CD14-positive monocyte (primary cell): ENCODE measurements at regions not wholly inside any gene's neighbourhood (a gene's known extent, or its start where the extent isn't known, plus 50 kb on each side); places are given as distances from the start of the nearest gene placed in this dataset.
"Not testable (repeated sequence)": the region's sequence is repeated elsewhere in the genome, so short reads cannot be mapped to it uniquely, and the experiment has no call there.

Source experiments
- DNase-seq, 3 donors: peaks; one replicate each; pipeline ENCODE4 v3.0.0-alpha.2; 2011 to 2022
- H2AFZ ChIP-seq: 2 replicates; pipeline ENCODE4 v1.6.0; 2012; ENCODE audit warnings: mild to moderate bottlenecking, low read depth, low read length, inconsistent platforms; ENCODE audit not compliant: insufficient read depth, poor library complexity, severe bottlenecking
- H3K27ac ChIP-seq, 2 donors: 1 replicate in 1 of 2; 2 replicates in 1 of 2; pipeline ENCODE4 v1.5.1; 2012 to 2013; ENCODE audit warnings: low read length in 2 of 2, control low read depth in 1 of 2, inconsistent platforms in 1 of 2, low read depth in 1 of 2, mild to moderate bottlenecking in 1 of 2
- H3K27me3 ChIP-seq, 2 donors: one replicate each; pipeline versions ENCODE4 v1.6.0 to v1.6.1; 2011 to 2013; ENCODE audit warnings: low read length in 2 of 2; ENCODE audit not compliant: control insufficient read depth in 2 of 2, insufficient read depth in 2 of 2
- H3K36me3 ChIP-seq, 2 donors: replicated peaks in 1 of 2; 1 replicate in 1 of 2; 2 replicates in 1 of 2; pipeline versions ENCODE4 v1.5.1 to v1.6.1; 2012 to 2013; ENCODE audit warnings: low read length in 2 of 2, control low read depth in 1 of 2, inconsistent platforms in 1 of 2, mild to moderate bottlenecking in 1 of 2; ENCODE audit not compliant: insufficient read depth in 2 of 2, control insufficient read depth in 1 of 2
- H3K4me1 ChIP-seq, 2 donors: 1 replicate in 1 of 2; 2 replicates in 1 of 2; pipeline versions ENCODE4 v1.5.1 to v1.6.1; 2012 to 2013; ENCODE audit warnings: low read length in 2 of 2, control low read depth in 1 of 2, inconsistent platforms in 1 of 2, mild to moderate bottlenecking in 1 of 2, moderate library complexity in 1 of 2; ENCODE audit not compliant: insufficient read depth in 2 of 2, control insufficient read depth in 1 of 2
- H3K4me2 ChIP-seq: replicated peaks from 2 replicates; pipeline ENCODE3; 2012; ENCODE audit warnings: low read length, moderate library complexity, mild to moderate bottlenecking; ENCODE audit not compliant: poor library complexity, severe bottlenecking; ENCODE audit errors: extremely low read depth
- H3K4me3 ChIP-seq, 3 experiments: fragments of 200-600 bp in 1 of 3; sonication (generic) in 1 of 3; replicated peaks in 1 of 3; 1 replicate in 2 of 3; 2 replicates in 1 of 3; pipeline ENCODE4 v1.5.1; 2011 to 2013; ENCODE audit warnings: low read length in 3 of 3, mild to moderate bottlenecking in 3 of 3, control low read depth in 2 of 3, low read depth in 2 of 3, inconsistent platforms in 1 of 3, moderate library complexity in 1 of 3
- H3K79me2 ChIP-seq: 2 replicates; pipeline ENCODE4 v1.6.0; 2012; ENCODE audit warnings: mild to moderate bottlenecking, control low read depth, inconsistent platforms, low read length, moderate library complexity; ENCODE audit not compliant: insufficient read depth
- H3K9ac ChIP-seq: 2 replicates; pipeline ENCODE4 v1.6.0; 2017; ENCODE audit warnings: low read length, mild to moderate bottlenecking; ENCODE audit not compliant: insufficient read depth, poor library complexity, severe bottlenecking
- H3K9me3 ChIP-seq, 2 donors: replicated peaks in 1 of 2; 1 replicate in 1 of 2; 2 replicates in 1 of 2; pipeline versions ENCODE4 v1.5.1 to v1.6.1; 2012 to 2013; ENCODE audit warnings: low read length in 2 of 2, control low read depth in 1 of 2; ENCODE audit not compliant: control insufficient read depth in 1 of 2, insufficient read depth in 1 of 2
- H4K20me1 ChIP-seq: 2 replicates; pipeline ENCODE4 v1.6.0; 2012; ENCODE audit warnings: mild to moderate bottlenecking, low read length, control low read depth, moderate library complexity; ENCODE audit not compliant: insufficient read depth
- H3K27ac Mint-ChIP-seq, 7 donors: one replicate each; pipeline ENCODE4 v1.8.0; 2020; ENCODE audit warnings: mild to moderate bottlenecking in 7 of 7, mixed read lengths in 7 of 7, moderate library complexity in 6 of 7, inconsistent platforms in 2 of 7
- H3K27me3 Mint-ChIP-seq, 3 donors: one replicate each; pipeline ENCODE4 v1.8.0; 2021 to 2022; ENCODE audit warnings: low read depth in 3 of 3, mild to moderate bottlenecking in 3 of 3, mixed read lengths in 3 of 3, moderate library complexity in 3 of 3, inconsistent platforms in 1 of 3
- H3K36me3 Mint-ChIP-seq, 2 donors: one replicate each; pipeline ENCODE4 v1.8.0; 2020; ENCODE audit warnings: mixed read lengths in 2 of 2, inconsistent platforms in 1 of 2, mild to moderate bottlenecking in 1 of 2
- H3K4me1 Mint-ChIP-seq: one replicate; pipeline ENCODE4 v1.8.0; 2020; ENCODE audit warnings: mild to moderate bottlenecking, mixed read lengths
- H3K4me3 Mint-ChIP-seq, 2 donors: one replicate each; pipeline ENCODE4 v1.8.0; 2020; ENCODE audit warnings: mild to moderate bottlenecking in 2 of 2, mixed read lengths in 2 of 2, moderate library complexity in 1 of 2
- H3K9me3 Mint-ChIP-seq, 7 donors: one replicate each; pipeline ENCODE4 v1.8.0; 2020 to 2022; ENCODE audit warnings: mixed read lengths in 7 of 7, mild to moderate bottlenecking in 6 of 7, moderate library complexity in 6 of 7, inconsistent platforms in 2 of 7
- WGBS: methylation state at CpG from one replicate; pipeline ENCODE4 v1.1.5; 2013; ENCODE audit warnings: missing lambda C conversion rate; ENCODE audit not compliant: insufficient coverage; 5-methylcytosine and 5-hydroxymethylcytosine counted together
- intact Hi-C, 2 donors: fragments of 100-400 bp; cut with micrococcal nuclease; formaldehyde crosslinking; loops; one replicate each; pipeline versions ENCODE4 v1.15.0 to v1.15.1; 2023
- TF ChIP-seq, protein P1 (sequence below): fragments of 200-600 bp; IDR thresholded peaks from one replicate; pipeline ENCODE4 v1.8.0; 2022; ENCODE audit warnings: antibody characterized with exemption, mild to moderate bottlenecking

DNA sequence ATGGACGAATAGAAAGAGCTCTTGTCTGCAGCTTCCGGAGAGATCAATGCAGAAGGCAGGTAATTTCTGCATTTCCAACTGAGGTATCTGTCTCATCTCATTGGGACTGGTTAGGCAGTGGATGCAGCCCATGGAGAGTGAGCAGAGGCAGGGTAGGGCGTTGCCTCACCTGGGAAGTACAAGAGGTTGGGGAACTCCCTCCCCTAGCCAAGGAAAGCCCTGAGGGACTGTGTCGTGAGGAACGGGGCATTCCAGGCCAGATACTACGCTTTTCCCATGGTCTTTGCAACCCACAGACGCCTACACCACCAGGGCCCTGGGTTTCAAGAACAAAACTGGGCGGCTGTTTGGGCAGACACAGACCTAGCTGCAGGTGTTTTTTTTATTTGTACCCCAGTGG, 186.3 kb downstream of the ETV1 start:
- Histone ChIP-seq H3K4me2 (no peak overlapping the region), H3K27ac (no peak overlapping the region), H3K4me1 (no peaks in the 10 kb centered on the region), H3K36me3 (no peaks in the 10 kb centered on the region), H3K27me3 (no peaks in the 10 kb centered on the region), H4K20me1 (no peaks in the 10 kb centered on the region), H2AFZ (no peak overlapping the region), H3K4me3 (no peak overlapping the region), H3K9ac (no peak overlapping the region), H3K9me3 (peaks cover 19 to 22% of the 10 kb centered on the region in 2 donors), H3K79me2 (no peaks in the 10 kb centered on the region)
- intact Hi-C loops, result no loop called here
- TF ChIP-seq, protein P1, sequence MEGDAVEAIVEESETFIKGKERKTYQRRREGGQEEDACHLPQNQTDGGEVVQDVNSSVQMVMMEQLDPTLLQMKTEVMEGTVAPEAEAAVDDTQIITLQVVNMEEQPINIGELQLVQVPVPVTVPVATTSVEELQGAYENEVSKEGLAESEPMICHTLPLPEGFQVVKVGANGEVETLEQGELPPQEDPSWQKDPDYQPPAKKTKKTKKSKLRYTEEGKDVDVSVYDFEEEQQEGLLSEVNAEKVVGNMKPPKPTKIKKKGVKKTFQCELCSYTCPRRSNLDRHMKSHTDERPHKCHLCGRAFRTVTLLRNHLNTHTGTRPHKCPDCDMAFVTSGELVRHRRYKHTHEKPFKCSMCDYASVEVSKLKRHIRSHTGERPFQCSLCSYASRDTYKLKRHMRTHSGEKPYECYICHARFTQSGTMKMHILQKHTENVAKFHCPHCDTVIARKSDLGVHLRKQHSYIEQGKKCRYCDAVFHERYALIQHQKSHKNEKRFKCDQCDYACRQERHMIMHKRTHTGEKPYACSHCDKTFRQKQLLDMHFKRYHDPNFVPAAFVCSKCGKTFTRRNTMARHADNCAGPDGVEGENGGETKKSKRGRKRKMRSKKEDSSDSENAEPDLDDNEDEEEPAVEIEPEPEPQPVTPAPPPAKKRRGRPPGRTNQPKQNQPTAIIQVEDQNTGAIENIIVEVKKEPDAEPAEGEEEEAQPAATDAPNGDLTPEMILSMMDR, result no peak
- Mint-ChIP-seq H3K27me3 (peaks cover 0 to 2% (median 0%) of the 10 kb centered on the region in 3 donors), H3K36me3 (no peaks in the 10 kb centered on the region), H3K4me1 (no peaks in the 10 kb centered on the region), H3K9me3 (peaks cover 8 to 26% (median 15%) of the 10 kb centered on the region in 7 donors), H3K27ac (no peak overlapping the region), H3K4me3 (no peak overlapping the region)
- DNase-seq, result no peak
- 95% methylated on average over 7 of the region's 8 CpGs for WGBS

DNA sequence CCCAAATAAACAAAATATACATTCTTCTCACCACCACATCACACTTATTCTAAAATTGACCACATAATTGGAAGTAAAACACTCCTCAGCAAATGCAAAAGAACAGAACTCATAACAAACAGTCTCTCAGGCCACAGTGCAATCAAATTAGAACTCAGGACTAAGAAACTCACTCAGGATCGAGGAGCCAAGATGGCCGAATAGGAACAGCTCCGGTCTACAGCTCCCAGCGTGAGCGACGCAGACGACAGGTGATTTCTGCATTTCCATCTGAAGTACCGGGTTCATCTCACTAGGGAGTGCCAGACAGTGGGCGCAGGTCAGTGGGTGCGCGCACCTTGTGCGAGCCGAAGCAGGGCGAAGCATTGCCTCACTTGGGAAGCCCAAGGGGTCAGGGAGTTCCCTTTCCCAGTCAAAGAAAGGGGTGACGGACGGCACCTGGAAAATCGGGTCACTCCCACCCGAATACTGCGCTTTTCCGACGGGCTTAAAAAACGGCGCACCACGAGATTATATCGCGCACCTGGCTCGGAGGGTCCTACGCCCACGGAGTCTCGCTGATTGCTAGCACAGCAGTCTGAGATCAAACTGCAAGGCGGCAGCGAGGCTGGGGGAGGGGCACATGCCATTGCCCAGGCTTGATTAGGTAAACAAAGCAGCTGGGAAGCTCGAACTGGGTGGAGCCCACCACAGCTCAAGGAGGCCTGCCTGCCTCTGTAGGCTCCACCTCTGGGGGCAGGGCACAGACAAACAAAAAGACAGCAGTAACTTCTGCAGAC, 183.2 kb downstream of the ETV1 start:
- peaks cover 15 to 22% of the 10 kb centered on the region in 2 donors for H3K9me3 ChIP-seq
- H3K4me1 Mint-ChIP-seq, H4K20me1 ChIP-seq, DNase-seq, H3K36me3 Mint-ChIP-seq, H3K36me3 ChIP-seq, H3K4me1 ChIP-seq, H3K9ac ChIP-seq, H3K27ac ChIP-seq, intact Hi-C loops, H2AFZ ChIP-seq, H3K27me3 Mint-ChIP-seq, H3K4me3 ChIP-seq, H3K27me3 ChIP-seq, H3K4me3 Mint-ChIP-seq, H3K79me2 ChIP-seq, H3K4me2 ChIP-seq: not testable (repeated sequence)
- peak overlapping the region in 1 of 7 donors; percentile 9 for H3K27ac Mint-ChIP-seq
- WGBS, result 87% methylated on average over 16 of the region's 33 CpGs
- peaks cover 11 to 29% (median 17%) of the 10 kb centered on the region in 7 donors for H3K9me3 Mint-ChIP-seq

DNA sequence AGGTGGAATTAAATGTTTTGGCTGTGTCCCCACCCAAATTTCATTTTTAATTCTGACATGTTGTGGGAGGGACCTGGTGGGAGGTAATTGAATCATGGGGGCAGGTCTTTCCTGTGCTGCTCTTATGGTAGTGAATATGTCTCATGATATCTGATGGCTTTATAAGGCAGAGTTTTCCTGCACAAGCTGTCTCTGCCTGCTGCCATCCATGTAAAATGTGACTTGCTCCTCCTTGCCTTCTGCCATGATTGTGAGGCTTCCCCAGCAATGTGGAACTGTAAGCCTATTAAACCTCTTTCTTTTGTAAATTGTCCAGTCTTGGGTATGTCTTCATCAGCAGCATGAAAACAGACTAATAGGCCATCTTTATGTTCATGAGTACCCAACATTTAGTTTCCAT, 172.2 kb downstream of the ETV1 start:
- H3K27ac Mint-ChIP-seq, result not testable (repeated sequence)

More for the DNA sequence above, 172.2 kb downstream of the ETV1 start:
- H3K4me1 ChIP-seq, H3K9me3 ChIP-seq, H3K36me3 Mint-ChIP-seq, H3K27me3 Mint-ChIP-seq, DNase-seq, H3K4me3 ChIP-seq, H3K9ac ChIP-seq, H3K27me3 ChIP-seq, H4K20me1 ChIP-seq, H3K36me3 ChIP-seq, H3K4me2 ChIP-seq, H2AFZ ChIP-seq, H3K4me1 Mint-ChIP-seq, H3K4me3 Mint-ChIP-seq, intact Hi-C loops, H3K27ac ChIP-seq, H3K79me2 ChIP-seq: not testable (repeated sequence)
- H3K9me3 Mint-ChIP-seq, result peaks cover 6 to 22% (median 16%) of the 10 kb centered on the region in 7 donors
